ENCODE measurements at regions not wholly inside any gene's neighbourhood (a gene's known extent, or its start where the extent isn't known, plus 50 kb on each side); places are given as distances from the start of the nearest gene placed in this dataset.

GRCh38 chrX:1784773-1785172 lies 169.9 kb downstream of the ASMT start:
- in situ Hi-C loops (cut with HindIII; ENCODE audit: extremely low pct_ligation_motif_present, low pct_unique_long_range_greater_than_20kb): no loop called here
- no peak for DNase-seq (ENCODE audit: low spot score)
- no peak for ATAC-seq

DNA sequence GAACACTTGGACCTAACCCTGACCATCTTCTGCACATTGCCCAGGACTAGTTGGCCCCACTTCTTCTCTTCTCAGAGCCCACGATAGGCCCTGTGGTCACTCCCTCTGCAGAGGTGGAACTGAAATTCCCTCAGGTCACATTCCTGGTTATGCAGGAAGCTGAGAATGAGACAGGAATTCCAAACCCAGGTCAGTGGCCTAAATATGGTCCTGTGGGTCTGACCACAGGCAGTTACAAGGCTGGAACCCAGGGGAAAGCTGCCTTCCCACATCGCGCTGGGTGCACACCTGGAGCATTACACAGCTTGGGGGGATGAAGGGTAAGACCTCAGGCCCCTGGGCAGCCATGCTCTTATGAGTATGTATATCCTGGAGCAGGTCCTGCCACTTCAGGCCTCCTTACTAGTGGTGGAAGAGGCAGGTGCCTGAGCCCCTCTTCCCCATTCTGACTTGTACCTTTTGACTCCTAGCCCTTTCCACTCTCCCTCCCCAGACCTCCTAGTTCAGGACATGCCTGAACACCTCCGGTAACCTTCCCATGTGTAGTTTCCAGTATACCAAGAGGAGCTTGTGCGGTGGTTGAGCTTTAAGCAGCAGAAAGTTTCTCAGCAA lies 173.5 kb downstream of the ASMT start:
- DNase-seq (ENCODE audit: low spot score) (no peak), FAIRE-seq (no peak), ATAC-seq (no peak)
- H3K9ac ChIP-seq (ENCODE audit: insufficient read depth, low read depth, low read length): no peak overlapping the region
- H3K27me3 ChIP-seq (ENCODE audit: control insufficient read depth in 1 of 2, insufficient read depth in 2 of 2, low read length in 2 of 2): no peaks in the 10 kb centered on the region
- H3K27ac ChIP-seq (ENCODE audit: extremely low read length, insufficient read depth, low read length): no peak overlapping the region
- no peak overlapping the region for H3K4me2 ChIP-seq (ENCODE audit: low read depth, low read length)
- H3K4me3 ChIP-seq (replicated peaks in 1 of 3; ENCODE audit: insufficient read depth in 1 of 3, low read depth in 2 of 3, low read length in 3 of 3): no peak overlapping the region
- no peak overlapping the region for H2AFZ ChIP-seq (ENCODE audit: low read length)
- H3K4me1 ChIP-seq (ENCODE audit: insufficient read depth, low read length): no peaks in the 10 kb centered on the region
- no peaks in the 10 kb centered on the region for H4K20me1 ChIP-seq (ENCODE audit: insufficient read depth, low read length)
- CTCF ChIA-PET (ENCODE audit: low intra/inter-chr PET ratio, low total read pairs): no interaction called here
- H3K79me2 ChIP-seq (ENCODE audit: insufficient read depth, low read length): no peaks in the 10 kb centered on the region
- in situ Hi-C loops (cut with HindIII; ENCODE audit: extremely low pct_ligation_motif_present, low pct_unique_long_range_greater_than_20kb) (no loop called here), intact Hi-C loops (cut with micrococcal nuclease; ENCODE audit: unreplicated experiment) (no loop called here)
- POLR2A ChIA-PET: no interaction called here
- TF ChIP-seq ZNF235 (CRISPR knock-in tag; IDR thresholded peaks at IDR 0.05; ENCODE audit: borderline replicate concordance) (no peak), SAFB2 (CRISPR knock-in tag; IDR thresholded peaks at IDR 0.05; ENCODE audit: borderline replicate concordance, low read depth) (no peak), SSRP1 (CRISPR knock-in tag; IDR thresholded peaks at IDR 0.05) (no peak), ZMAT5 (CRISPR knock-in tag; IDR thresholded peaks at IDR 0.05; ENCODE audit: borderline replicate concordance, low read depth) (no peak)
- TF ChIP-seq, protein P1, sequence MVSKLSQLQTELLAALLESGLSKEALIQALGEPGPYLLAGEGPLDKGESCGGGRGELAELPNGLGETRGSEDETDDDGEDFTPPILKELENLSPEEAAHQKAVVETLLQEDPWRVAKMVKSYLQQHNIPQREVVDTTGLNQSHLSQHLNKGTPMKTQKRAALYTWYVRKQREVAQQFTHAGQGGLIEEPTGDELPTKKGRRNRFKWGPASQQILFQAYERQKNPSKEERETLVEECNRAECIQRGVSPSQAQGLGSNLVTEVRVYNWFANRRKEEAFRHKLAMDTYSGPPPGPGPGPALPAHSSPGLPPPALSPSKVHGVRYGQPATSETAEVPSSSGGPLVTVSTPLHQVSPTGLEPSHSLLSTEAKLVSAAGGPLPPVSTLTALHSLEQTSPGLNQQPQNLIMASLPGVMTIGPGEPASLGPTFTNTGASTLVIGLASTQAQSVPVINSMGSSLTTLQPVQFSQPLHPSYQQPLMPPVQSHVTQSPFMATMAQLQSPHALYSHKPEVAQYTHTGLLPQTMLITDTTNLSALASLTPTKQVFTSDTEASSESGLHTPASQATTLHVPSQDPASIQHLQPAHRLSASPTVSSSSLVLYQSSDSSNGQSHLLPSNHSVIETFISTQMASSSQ (IDR thresholded peaks at IDR 0.05; ENCODE audit: low read depth): no peak
- TF ChIP-seq, protein P1 (CRISPR knock-in tag; IDR thresholded peaks at IDR 0.05; ENCODE audit: borderline replicate concordance): no peak
- no TSS peak for BruUV-seq (replicated peaks)
- H3K9me3 ChIP-seq (ENCODE audit: low read length): peaks cover 8% of the 10 kb centered on the region
- 17% methylated on average over 3 of the region's 5 CpGs for WGBS (ENCODE audit: low lambda C conversion rate)
- no peaks in the 10 kb centered on the region for H3K36me3 ChIP-seq (replicated peaks in 1 of 2; ENCODE audit: control insufficient read depth in 1 of 2, insufficient read depth in 2 of 2, low read length in 2 of 2)

More at GRCh38 chrX:1784773-1785172, 169.9 kb downstream of the ASMT start:
- no peak overlapping the region for H3K9ac ChIP-seq (ENCODE audit: insufficient read depth, low read depth, low read length)
- H3K4me2 ChIP-seq (ENCODE audit: low read depth, low read length): no peak overlapping the region
- no peaks in the 10 kb centered on the region for H3K4me1 ChIP-seq (ENCODE audit: insufficient read depth, low read length)
- BruUV-seq (replicated peaks): no TSS peak
- CTCF ChIA-PET (ENCODE audit: low intra/inter-chr PET ratio, low total read pairs): no interaction called here
- no peaks in the 10 kb centered on the region for H4K20me1 ChIP-seq (ENCODE audit: insufficient read depth, low read length)
- H3K27me3 ChIP-seq (ENCODE audit: control insufficient read depth in 1 of 2, insufficient read depth in 2 of 2, low read length in 2 of 2): peaks cover 0 to 8% of the 10 kb centered on the region in 2 experiments; a peak in 2 of 5 replicates
- no peak for TF ChIP-seq SP1 (IDR thresholded peaks at IDR 0.05)
- no peak for TF ChIP-seq SP1 (CRISPR knock-in tag; IDR thresholded peaks at IDR 0.05)
- no peak for TF ChIP-seq ZNF280B (CRISPR knock-in tag; IDR thresholded peaks at IDR 0.05; ENCODE audit: borderline replicate concordance)
- TF ChIP-seq MZF1 (CRISPR knock-in tag; IDR thresholded peaks at IDR 0.05; ENCODE audit: borderline replicate concordance): no peak
- TF ChIP-seq ZSCAN21 (CRISPR knock-in tag; IDR thresholded peaks at IDR 0.05; ENCODE audit: borderline replicate concordance): no peak
- TF ChIP-seq TOE1 (CRISPR knock-in tag; IDR thresholded peaks at IDR 0.05): no peak
- TF ChIP-seq ZFP36L1 (CRISPR knock-in tag; IDR thresholded peaks at IDR 0.05): no peak
- no peak for TF ChIP-seq SP140L (CRISPR knock-in tag; IDR thresholded peaks at IDR 0.05; ENCODE audit: borderline replicate concordance)
- TF ChIP-seq SMARCE1 (IDR thresholded peaks at IDR 0.05; ENCODE audit: borderline replicate concordance): no peak
- intact Hi-C loops (cut with micrococcal nuclease; ENCODE audit: unreplicated experiment): no loop called here
- no peaks in the 10 kb centered on the region for H3K79me2 ChIP-seq (ENCODE audit: insufficient read depth, low read length)
- H3K4me3 ChIP-seq (replicated peaks in 1 of 3; ENCODE audit: insufficient read depth in 1 of 3, low read depth in 2 of 3, low read length in 3 of 3): no peak overlapping the region
- no peaks in the 10 kb centered on the region for H3K36me3 ChIP-seq (replicated peaks in 1 of 2; ENCODE audit: control insufficient read depth in 1 of 2, insufficient read depth in 2 of 2, low read length in 2 of 2)
- WGBS (ENCODE audit: low lambda C conversion rate): 3% methylated on average over 3 of the region's 3 CpGs
- peaks cover 8% of the 10 kb centered on the region for H3K9me3 ChIP-seq (ENCODE audit: low read length)
- no peak for FAIRE-seq
- POLR2A ChIA-PET: no interaction called here
- H2AFZ ChIP-seq (ENCODE audit: low read length): no peak overlapping the region
- no peak overlapping the region for H3K27ac ChIP-seq (ENCODE audit: extremely low read length, insufficient read depth, low read length)

Measured in HepG2 (cell line).